Fibroblast of the aortic adventitia (primary cell): ENCODE measurements at regions not wholly inside any gene's neighbourhood (a gene's known extent, or its start where the extent isn't known, plus 50 kb on each side); places are given as distances from the start of the nearest gene placed in this dataset.
A peak's percentile ranks its signal among the peaks of the same experiment; 100 is the strongest.

Experiments used
- DNase-seq: peaks from one replicate; pipeline ENCODE4 v3.0.0-alpha.2; 2010; ENCODE audit warnings: low read depth
- H3K4me3 ChIP-seq: 2 replicates; pipeline ENCODE4 v1.5.1; 2011; ENCODE audit warnings: low read depth, mild to moderate bottlenecking, control low read depth, low read length, moderate library complexity
- TF ChIP-seq, protein P1 (sequence below): IDR thresholded peaks from 2 replicates; pipeline ENCODE4 v1.5.1; 2011; ENCODE audit warnings: mild to moderate bottlenecking, low read length, control low read depth, inconsistent platforms; ENCODE audit not compliant: insufficient read depth

DNA sequence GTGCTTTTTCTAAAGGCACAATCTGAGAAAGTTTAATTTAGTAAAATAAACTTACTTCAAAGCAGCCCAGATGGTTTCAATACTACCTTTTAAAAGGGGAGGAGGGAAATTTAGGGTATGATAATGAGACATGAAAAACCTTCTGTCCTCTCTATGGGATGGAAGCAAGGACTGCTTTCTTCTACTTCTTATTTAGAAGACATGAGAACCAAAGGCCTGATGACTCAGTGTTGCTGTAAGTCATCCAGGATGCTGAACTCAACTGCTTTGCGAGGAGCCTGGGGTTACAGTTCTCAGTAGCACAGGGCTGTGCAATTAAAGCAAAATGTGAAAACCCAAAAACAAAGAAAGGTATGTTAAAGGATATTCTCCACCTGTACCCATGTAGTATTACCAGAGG, 140.8 kb upstream of the EDNRA start:
- no peak overlapping the region for H3K4me3 ChIP-seq
- TF ChIP-seq, protein P1, sequence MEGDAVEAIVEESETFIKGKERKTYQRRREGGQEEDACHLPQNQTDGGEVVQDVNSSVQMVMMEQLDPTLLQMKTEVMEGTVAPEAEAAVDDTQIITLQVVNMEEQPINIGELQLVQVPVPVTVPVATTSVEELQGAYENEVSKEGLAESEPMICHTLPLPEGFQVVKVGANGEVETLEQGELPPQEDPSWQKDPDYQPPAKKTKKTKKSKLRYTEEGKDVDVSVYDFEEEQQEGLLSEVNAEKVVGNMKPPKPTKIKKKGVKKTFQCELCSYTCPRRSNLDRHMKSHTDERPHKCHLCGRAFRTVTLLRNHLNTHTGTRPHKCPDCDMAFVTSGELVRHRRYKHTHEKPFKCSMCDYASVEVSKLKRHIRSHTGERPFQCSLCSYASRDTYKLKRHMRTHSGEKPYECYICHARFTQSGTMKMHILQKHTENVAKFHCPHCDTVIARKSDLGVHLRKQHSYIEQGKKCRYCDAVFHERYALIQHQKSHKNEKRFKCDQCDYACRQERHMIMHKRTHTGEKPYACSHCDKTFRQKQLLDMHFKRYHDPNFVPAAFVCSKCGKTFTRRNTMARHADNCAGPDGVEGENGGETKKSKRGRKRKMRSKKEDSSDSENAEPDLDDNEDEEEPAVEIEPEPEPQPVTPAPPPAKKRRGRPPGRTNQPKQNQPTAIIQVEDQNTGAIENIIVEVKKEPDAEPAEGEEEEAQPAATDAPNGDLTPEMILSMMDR: no peak
- DNase-seq: peak; percentile 73

DNA sequence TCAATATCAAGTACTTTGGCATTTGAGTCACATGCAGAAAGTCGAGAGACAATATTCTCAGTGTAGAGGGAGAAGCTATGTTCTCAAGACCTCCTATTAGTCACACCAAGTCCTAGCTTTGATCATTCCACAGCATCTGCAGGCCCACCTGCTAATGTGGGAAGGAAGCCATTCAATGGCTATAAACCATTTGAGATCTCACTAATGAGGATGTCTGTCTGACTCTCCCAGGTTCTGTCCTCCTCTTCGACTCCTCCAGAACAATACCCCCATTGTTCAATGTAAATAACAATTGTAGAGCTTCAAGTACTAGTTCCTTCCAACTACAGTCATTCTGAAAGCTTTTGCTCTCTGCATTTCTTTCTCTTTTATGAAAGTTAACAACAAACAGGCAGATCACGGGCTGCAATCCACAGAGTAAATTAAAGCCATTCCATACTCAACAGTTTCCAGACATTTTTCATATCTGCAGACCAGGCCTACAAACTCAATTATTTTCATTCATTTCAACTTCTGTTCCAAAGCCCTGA, 140.2 kb upstream of the EDNRA start:
- TF ChIP-seq, protein P1: no peak
- no peak overlapping the region for H3K4me3 ChIP-seq
- no peak for DNase-seq

DNA sequence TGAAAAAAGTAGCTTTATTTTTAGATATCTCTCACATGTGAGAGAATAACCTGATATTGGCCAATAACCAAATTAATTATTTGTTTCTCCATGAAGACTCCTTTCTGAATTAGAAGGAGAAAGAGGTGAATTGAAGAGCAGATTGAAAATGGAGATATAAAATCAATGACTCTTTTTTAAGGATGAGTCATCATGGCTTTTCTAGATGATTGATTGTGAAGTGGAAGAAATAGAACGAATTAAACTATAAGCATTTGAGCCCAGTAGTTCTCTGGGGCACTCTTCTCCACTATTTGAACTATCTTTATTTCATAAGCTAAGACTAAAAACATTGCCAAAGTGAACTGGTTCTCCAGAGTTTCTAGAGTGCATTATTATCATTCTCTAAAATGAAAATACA, 137.2 kb upstream of the EDNRA start:
- no peak for DNase-seq
- TF ChIP-seq, protein P1: no peak
- H3K4me3 ChIP-seq: no peak overlapping the region

DNA sequence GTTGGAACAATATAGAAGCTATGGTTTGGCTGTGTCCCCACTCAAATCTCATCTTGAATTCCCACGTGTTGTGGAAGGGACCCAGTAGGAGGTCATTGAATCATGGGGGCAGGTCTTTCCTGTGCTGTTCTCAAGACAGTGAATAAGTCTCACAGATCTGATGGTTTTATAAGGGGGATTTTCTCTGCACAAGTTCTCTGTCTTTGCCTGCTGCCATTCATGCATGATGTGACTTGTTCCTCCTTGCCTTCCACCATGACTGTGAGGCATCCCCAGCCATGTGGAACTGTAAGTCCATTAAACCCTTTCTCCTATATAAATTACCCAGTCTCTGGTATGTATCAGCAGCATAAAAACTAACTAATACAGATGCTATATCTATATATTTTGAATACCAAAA, 135.2 kb upstream of the EDNRA start:
- DNase-seq: no peak
- TF ChIP-seq, protein P1: no peak
- no peak overlapping the region for H3K4me3 ChIP-seq

DNA sequence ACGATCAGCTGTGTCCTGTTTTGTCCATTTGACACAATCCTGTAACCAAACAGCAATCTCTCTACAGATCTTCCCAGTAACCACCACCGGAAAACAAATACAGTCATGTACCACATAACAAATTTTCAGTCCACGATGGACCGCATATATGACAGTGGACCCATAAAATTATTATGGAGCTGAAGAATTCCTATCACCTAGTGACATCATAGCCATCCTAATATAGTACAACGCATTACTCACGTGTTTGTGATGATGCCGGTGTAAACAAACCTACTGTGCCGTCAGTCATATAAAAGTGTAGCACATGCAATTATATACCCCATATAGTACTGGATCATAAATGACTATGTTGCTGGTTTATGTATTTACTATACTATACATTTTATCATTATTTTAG, 133.7 kb upstream of the EDNRA start:
- DNase-seq: no peak
- TF ChIP-seq, protein P1: no peak
- H3K4me3 ChIP-seq: no peak overlapping the region

DNA sequence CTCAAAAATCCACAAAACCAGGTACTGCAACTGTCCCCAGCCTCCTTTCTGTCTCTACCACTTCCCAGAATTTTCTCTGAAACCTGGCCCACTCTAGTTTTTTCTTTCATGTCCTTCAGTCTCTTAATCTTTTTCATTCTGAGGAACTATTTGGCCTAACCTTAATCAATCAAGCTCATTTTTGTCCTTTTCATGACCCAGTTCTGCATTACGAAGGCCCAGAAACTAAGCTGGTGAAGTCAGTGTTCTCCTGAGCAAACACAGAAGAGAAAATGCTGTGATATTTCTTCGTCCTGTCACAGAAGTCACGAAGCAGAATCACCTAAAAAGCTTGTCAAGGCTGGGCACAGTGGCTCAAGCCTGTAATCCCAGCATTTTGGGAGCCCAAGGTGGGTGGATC, 131.7 kb upstream of the EDNRA start:
- no peak overlapping the region for H3K4me3 ChIP-seq
- no peak for DNase-seq
- TF ChIP-seq, protein P1: no peak

DNA sequence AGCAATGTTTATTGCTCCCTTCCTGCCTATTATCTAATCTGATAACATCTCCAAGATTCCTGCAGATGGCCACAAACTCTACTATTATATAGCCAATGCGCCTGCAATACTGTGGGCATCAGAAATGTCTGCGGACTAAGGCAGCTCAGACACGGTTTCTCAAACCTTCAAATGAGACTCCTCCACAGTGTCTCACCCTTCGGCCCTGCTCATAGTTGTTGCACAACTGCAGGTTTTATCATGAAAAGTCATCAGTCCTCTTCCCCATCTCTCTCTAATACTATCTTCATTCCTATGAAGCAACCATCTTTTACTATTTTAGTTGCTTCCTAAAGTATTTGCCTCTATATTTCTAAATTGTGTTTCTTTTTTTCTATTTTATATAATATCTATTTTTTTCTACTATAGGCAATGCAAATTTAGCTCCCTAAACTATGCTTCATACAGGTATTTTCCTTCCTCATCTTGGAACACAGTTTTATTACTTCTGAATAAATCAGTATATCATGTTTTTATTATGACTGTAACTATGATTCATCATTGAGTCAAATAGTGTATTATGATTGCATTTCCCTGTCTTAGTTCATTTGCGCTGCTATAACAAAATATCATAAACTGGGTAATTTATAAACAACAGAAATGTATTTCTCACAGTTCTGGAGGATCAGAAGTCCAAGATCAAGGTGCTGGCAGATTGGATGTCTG, 129.7 kb upstream of the EDNRA start:
- no peak overlapping the region for H3K4me3 ChIP-seq
- TF ChIP-seq, protein P1: no peak
- DNase-seq: no peak
